NCI-H187 (cell line): ENCODE measurements at regions not wholly inside any gene's neighbourhood (a gene's known extent, or its start where the extent isn't known, plus 50 kb on each side); places are given as distances from the start of the nearest gene placed in this dataset.
"Not testable (repeated sequence)": the region's sequence is repeated elsewhere in the genome, so short reads cannot be mapped to it uniquely, and the experiment has no call there.

Experiments used
- DNase-seq, 2 experiments: peaks; one replicate each; lab custom pipeline; 2025; lab: John Stamatoyannopoulos, UW

GRCh38 chr5:102617191-102618187 lies 118.7 kb upstream of the SLCO6A1 start:
- no peak for DNase-seq

GRCh38 chr5:102622262-102622661 lies 123.5 kb upstream of the SLCO6A1 start:
- no peak for DNase-seq

GRCh38 chr5:102623329-102624065 lies 124.7 kb upstream of the SLCO6A1 start:
- DNase-seq: no peak

GRCh38 chr5:102624405-102624804 lies 125.6 kb upstream of the SLCO6A1 start:
- no peak for DNase-seq

- DNase-seq: no peak
These were observed 126.7 kb upstream of the SLCO6A1 start for GRCh38 chr5:102625468-102625867.

- DNase-seq: no peak
These were observed 127.1 kb upstream of the SLCO6A1 start for GRCh38 chr5:102625928-102626327.

- no peak for DNase-seq
These were observed 127.8 kb upstream of the PAM start for GRCh38 chr5:102627315-102627714.

GRCh38 chr5:102628441-102629175 lies 126.5 kb upstream of the PAM start:
- no peak for DNase-seq

- no peak for DNase-seq
These were observed 125.1 kb upstream of the PAM start for GRCh38 chr5:102629827-102630605.

GRCh38 chr5:102635399-102635798 lies 119.7 kb upstream of the PAM start:
- not testable (repeated sequence) for DNase-seq

GRCh38 chr5:102638316-102638715 lies 116.8 kb upstream of the PAM start:
- no peak for DNase-seq

GRCh38 chr5:102638912-102639652 lies 116.0 kb upstream of the PAM start:
- DNase-seq: no peak

GRCh38 chr5:102649731-102650130 lies 105.4 kb upstream of the PAM start:
- DNase-seq: no peak

GRCh38 chr5:102651466-102651865 lies 103.6 kb upstream of the PAM start:
- DNase-seq: no peak

GRCh38 chr5:102654559-102655349 lies 100.4 kb upstream of the PAM start:
- DNase-seq: no peak

- DNase-seq: no peak
These were observed 96.0 kb upstream of the PAM start for GRCh38 chr5:102659151-102659550.

- DNase-seq: no peak
These were observed 95.0 kb upstream of the PAM start for GRCh38 chr5:102660111-102660510.

GRCh38 chr5:102663749-102664530 lies 91.2 kb upstream of the PAM start:
- no peak for DNase-seq
